Neural crest cell (in vitro differentiated cells): ENCODE measurements at regions not wholly inside any gene's neighbourhood (a gene's known extent, or its start where the extent isn't known, plus 50 kb on each side); places are given as distances from the start of the nearest gene placed in this dataset.

Experiments used
- DNase-seq: peaks from one replicate; pipeline ENCODE4 v3.0.0; 2021; ENCODE audit warnings: low read depth, mixed read lengths, low spot score
- H3K27ac Mint-ChIP-seq: one replicate; pipeline ENCODE4 v1.8.0; 2021; ENCODE audit warnings: mild to moderate bottlenecking, mixed read lengths; ENCODE audit not compliant: unreplicated experiment
- H3K27me3 Mint-ChIP-seq: 2 replicates; pipeline ENCODE4 v1.8.0; 2021; ENCODE audit warnings: low read depth, mild to moderate bottlenecking, mixed read lengths
- H3K36me3 Mint-ChIP-seq: 2 replicates; pipeline ENCODE4 v1.8.0; 2021; ENCODE audit warnings: low read depth, mild to moderate bottlenecking, mixed read lengths
- H3K4me1 Mint-ChIP-seq: 2 replicates; pipeline ENCODE4 v1.8.0; 2021; ENCODE audit warnings: mixed read lengths
- H3K4me3 Mint-ChIP-seq: one replicate; pipeline ENCODE4 v1.8.0; 2021; ENCODE audit warnings: mild to moderate bottlenecking, mixed read lengths
- H3K9me3 Mint-ChIP-seq: 2 replicates; pipeline ENCODE4 v1.8.0; 2021; ENCODE audit warnings: mixed read lengths
- TF ChIP-seq, protein P1 (sequence below): fragments of 200-600 bp; sonication (generic); conservative IDR thresholded peaks from 2 replicates; pipeline ENCODE4 v1.5.0; 2021; ENCODE audit warnings: antibody characterized with exemption, mild to moderate bottlenecking

DNA sequence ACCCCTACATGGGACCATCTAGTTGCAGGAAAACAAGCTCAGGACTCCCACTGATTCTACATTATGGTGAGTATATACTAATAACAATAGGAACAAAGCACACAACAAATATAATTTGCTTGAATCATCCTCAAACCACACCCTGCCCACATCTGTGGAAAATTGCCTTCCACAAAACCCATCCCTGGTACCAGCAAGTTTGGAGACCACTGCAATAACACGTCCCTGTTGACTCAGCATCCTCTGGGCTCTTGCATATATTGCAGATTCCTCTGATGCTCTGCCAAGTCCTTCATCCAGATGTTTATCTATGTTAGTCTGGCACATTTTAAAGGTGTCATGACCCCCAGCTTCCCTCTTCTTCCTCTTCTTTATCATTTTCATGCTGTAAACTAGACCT, 138.4 kb downstream of the PCTP start:
- Mint-ChIP-seq H3K27ac (no peak overlapping the region), H3K36me3 (no peaks in the 10 kb centered on the region), H3K9me3 (peaks cover 2% of the 10 kb centered on the region), H3K4me1 (no peaks in the 10 kb centered on the region), H3K27me3 (peaks cover 2% of the 10 kb centered on the region), H3K4me3 (no peak overlapping the region)
- TF ChIP-seq, protein P1, sequence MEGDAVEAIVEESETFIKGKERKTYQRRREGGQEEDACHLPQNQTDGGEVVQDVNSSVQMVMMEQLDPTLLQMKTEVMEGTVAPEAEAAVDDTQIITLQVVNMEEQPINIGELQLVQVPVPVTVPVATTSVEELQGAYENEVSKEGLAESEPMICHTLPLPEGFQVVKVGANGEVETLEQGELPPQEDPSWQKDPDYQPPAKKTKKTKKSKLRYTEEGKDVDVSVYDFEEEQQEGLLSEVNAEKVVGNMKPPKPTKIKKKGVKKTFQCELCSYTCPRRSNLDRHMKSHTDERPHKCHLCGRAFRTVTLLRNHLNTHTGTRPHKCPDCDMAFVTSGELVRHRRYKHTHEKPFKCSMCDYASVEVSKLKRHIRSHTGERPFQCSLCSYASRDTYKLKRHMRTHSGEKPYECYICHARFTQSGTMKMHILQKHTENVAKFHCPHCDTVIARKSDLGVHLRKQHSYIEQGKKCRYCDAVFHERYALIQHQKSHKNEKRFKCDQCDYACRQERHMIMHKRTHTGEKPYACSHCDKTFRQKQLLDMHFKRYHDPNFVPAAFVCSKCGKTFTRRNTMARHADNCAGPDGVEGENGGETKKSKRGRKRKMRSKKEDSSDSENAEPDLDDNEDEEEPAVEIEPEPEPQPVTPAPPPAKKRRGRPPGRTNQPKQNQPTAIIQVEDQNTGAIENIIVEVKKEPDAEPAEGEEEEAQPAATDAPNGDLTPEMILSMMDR = no peak
- no peak for DNase-seq

DNA sequence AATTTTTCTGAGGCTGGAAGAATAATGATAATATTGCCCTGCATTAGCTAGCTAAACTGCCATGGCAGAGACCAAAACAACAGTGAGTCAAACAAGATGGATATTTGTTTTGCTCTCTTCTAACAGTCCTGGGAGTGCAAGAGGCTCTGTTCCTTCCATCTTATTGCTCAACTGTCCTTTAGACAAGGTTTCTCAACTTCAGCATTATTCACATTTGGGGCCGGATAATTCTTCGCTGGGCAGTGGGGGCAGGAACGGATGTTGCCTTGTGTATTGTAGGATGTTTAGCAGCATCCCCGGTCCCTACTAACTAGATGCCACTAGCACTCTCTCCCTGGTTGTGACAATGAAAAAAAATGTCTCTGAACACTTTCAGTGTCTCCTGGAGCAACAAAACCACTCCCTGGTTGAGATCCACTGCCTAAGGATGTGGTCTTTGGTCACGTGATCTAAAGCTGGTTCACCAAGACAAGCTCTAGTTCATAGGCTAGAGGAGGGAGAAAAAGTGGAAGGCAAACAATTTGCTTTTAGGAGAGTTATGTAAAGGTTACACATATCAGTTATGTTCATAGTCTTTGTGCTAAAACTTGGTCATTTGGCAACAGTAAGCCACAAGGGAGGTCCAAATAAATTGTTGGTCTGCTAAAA, 144.4 kb downstream of the PCTP start:
- H3K4me1 Mint-ChIP-seq = no peaks in the 10 kb centered on the region

DNA sequence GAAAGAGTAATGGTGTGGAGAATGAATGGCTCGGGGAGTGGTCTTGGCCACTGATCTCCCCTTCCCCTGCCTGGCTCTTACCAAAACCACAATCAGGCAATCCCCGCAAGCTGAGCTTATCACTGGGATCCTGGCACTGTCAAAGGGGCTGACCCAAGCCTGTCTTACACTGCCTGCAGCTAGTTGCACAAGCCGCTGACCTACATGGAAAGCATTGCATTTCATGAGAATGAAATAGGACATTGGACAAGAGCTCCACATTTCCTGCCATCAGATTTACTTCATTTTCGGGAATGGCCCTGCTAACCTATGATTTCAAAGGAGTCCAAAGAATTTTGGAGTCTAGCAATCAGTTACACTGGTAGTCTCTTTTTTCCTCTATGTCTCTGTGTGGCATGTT, 146.4 kb downstream of the PCTP start:
- H3K9me3 Mint-ChIP-seq = no peaks in the 10 kb centered on the region
- no peaks in the 10 kb centered on the region for H3K36me3 Mint-ChIP-seq
- H3K4me1 Mint-ChIP-seq = no peaks in the 10 kb centered on the region
- H3K4me3 Mint-ChIP-seq = no peak overlapping the region
- TF ChIP-seq, protein P1 = no peak
- DNase-seq = no peak
- no peak overlapping the region for H3K27ac Mint-ChIP-seq
- no peaks in the 10 kb centered on the region for H3K27me3 Mint-ChIP-seq

More for the DNA sequence above, 144.4 kb downstream of the PCTP start:
- Mint-ChIP-seq H3K36me3 (no peaks in the 10 kb centered on the region), H3K4me3 (no peak overlapping the region), H3K9me3 (no peaks in the 10 kb centered on the region), H3K27me3 (peaks cover 2% of the 10 kb centered on the region), H3K27ac (no peak overlapping the region)
- TF ChIP-seq, protein P1 = no peak
- DNase-seq = no peak

DNA sequence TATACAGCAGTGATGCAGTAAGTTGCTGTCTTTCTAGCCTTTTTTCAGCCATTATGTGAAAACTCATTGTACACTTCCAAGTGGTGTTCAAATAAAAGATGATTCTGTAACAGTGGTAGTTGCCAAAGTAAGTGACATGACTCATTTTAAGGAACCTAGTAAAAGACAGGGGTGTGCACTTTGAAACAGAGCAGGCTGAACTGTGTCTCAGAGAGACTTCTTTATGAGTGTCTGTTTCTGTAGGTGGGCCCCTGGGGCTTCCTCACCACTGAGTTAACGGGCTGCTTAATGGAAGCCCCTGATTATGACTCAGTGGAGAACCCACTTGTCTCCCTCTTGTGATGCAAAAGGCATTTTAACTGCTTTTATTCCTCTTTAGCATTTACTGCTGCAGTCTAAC, 147.3 kb downstream of the PCTP start:
- Mint-ChIP-seq H3K9me3 (no peaks in the 10 kb centered on the region), H3K36me3 (no peaks in the 10 kb centered on the region), H3K4me3 (no peak overlapping the region), H3K4me1 (no peaks in the 10 kb centered on the region), H3K27me3 (peaks cover 3% of the 10 kb centered on the region), H3K27ac (no peak overlapping the region)
- TF ChIP-seq, protein P1 = no peak
- DNase-seq = no peak

DNA sequence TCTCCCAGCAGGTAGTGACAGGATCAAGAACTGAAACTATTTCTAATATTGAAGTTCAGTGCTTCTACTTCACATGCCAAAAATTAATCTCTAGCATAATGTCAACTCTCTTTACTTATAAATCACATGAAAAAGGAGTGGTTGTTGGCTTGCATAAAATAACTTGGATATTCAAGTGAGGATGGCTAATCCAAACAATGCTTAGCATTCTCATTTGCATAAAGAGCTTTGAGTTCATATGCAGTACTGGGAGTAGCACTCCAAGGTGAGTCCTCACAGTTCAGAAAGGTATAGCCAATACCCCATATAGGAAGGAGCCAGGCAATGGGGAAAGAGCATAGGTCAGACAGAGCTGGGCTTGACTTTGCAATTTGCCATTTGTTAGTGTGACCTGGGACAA, 149.3 kb downstream of the PCTP start:
- no peak for DNase-seq
- Mint-ChIP-seq H3K9me3 (no peaks in the 10 kb centered on the region), H3K4me1 (no peaks in the 10 kb centered on the region), H3K27me3 (peaks cover 4% of the 10 kb centered on the region), H3K36me3 (no peaks in the 10 kb centered on the region), H3K4me3 (no peak overlapping the region), H3K27ac (no peak overlapping the region)
- TF ChIP-seq, protein P1 = no peak
